Natural killer cell (primary cell): ENCODE measurements at regions not wholly inside any gene's neighbourhood (a gene's known extent, or its start where the extent isn't known, plus 50 kb on each side); places are given as distances from the start of the nearest gene placed in this dataset.
A peak's percentile ranks its signal among the peaks of the same experiment; 100 is the strongest.

Source experiments
- ATAC-seq, 3 donors: fragments of 150-1000 bp in 2 of 3; fragments of 200-7000 bp in 1 of 3; cut with Tn5 transposase; 1 replicate in 1 of 3; 2 replicates in 2 of 3; pipeline ENCODE4 v1.10.0; 2021; ENCODE audit warnings: mild to moderate bottlenecking in 2 of 3, moderate library complexity in 2 of 3
- DNase-seq, 2 donors: peaks; one replicate each; pipeline versions ENCODE4 v3.0.0 to v3.0.0-alpha.2; 2013 to 2021; ENCODE audit warnings: mixed read lengths in 1 of 2
- H3K27ac ChIP-seq: one replicate; pipeline ENCODE4 v1.5.1; 2013; ENCODE audit warnings: mild to moderate bottlenecking, low read length
- H3K27me3 ChIP-seq: one replicate; pipeline ENCODE4 v1.6.1; 2013; ENCODE audit warnings: low read length; ENCODE audit not compliant: control insufficient read depth, insufficient read depth
- H3K36me3 ChIP-seq: one replicate; pipeline ENCODE4 v1.6.1; 2013; ENCODE audit warnings: low read length; ENCODE audit not compliant: control insufficient read depth, insufficient read depth
- H3K4me1 ChIP-seq: one replicate; pipeline ENCODE4 v1.6.1; 2013; ENCODE audit warnings: low read length; ENCODE audit not compliant: control insufficient read depth, insufficient read depth
- H3K4me3 ChIP-seq: one replicate; pipeline ENCODE4 v1.5.1; 2013; ENCODE audit warnings: low read length
- H3K9me3 ChIP-seq: one replicate; pipeline ENCODE4 v1.6.1; 2013; ENCODE audit warnings: low read length; ENCODE audit not compliant: control insufficient read depth, insufficient read depth
- H3K27ac Mint-ChIP-seq, 2 donors: one replicate each; pipeline ENCODE4 v1.8.0; 2022; ENCODE audit warnings: mild to moderate bottlenecking in 2 of 2, mixed read lengths in 2 of 2, moderate library complexity in 1 of 2
- H3K27me3 Mint-ChIP-seq, 2 donors: one replicate each; pipeline ENCODE4 v1.8.0; 2022; ENCODE audit warnings: low read depth in 2 of 2, mixed read lengths in 2 of 2
- H3K36me3 Mint-ChIP-seq: one replicate; pipeline ENCODE4 v1.8.0; 2022; ENCODE audit warnings: mixed read lengths
- H3K4me1 Mint-ChIP-seq, 2 donors: one replicate each; pipeline ENCODE4 v1.8.0; 2022; ENCODE audit warnings: mixed read lengths in 2 of 2
- H3K4me3 Mint-ChIP-seq: one replicate; pipeline ENCODE4 v1.8.0; 2022; ENCODE audit warnings: mild to moderate bottlenecking, moderate library complexity, mixed read lengths
- H3K9me3 Mint-ChIP-seq, 2 donors: one replicate each; pipeline ENCODE4 v1.8.0; 2022; ENCODE audit warnings: mixed read lengths in 2 of 2
- CTCF ChIP-seq: fragments of 200-600 bp; IDR thresholded peaks from one replicate; pipeline ENCODE4 v1.8.0; 2022; ENCODE audit warnings: antibody characterized with exemption
- WGBS: methylation state at CpG from one replicate; pipeline ENCODE4 v1.1.7; 2013; ENCODE audit warnings: missing lambda C conversion rate; ENCODE audit not compliant: insufficient coverage; 5-methylcytosine and 5-hydroxymethylcytosine counted together
- intact Hi-C: fragments of 100-400 bp; cut with micrococcal nuclease; formaldehyde crosslinking; loops from one replicate; pipeline ENCODE4 v1.14.2; 2022

GRCh38 chr2:4029081-4029480 is 325.7 kb downstream of the DCDC2C start:
- Mint-ChIP-seq H3K4me3 (no peak overlapping the region), H3K9me3 (no peaks in the 10 kb centered on the region), H3K36me3 (no peaks in the 10 kb centered on the region), H3K4me1 (peaks cover 0 to 8% of the 10 kb centered on the region in 2 donors), H3K27me3 (peaks cover 0 to 9% of the 10 kb centered on the region in 2 donors), H3K27ac (no peak overlapping the region)
- Histone ChIP-seq H3K9me3 (no peaks in the 10 kb centered on the region), H3K27ac (no peak overlapping the region), H3K36me3 (no peaks in the 10 kb centered on the region), H3K27me3 (no peaks in the 10 kb centered on the region), H3K4me1 (no peaks in the 10 kb centered on the region), H3K4me3 (no peak overlapping the region)
- DNase-seq (no peak), ATAC-seq (no peak)
- intact Hi-C loops, result no loop called here
- 56% methylated on average over 1 of the region's 2 CpGs for WGBS
- no peak for TF ChIP-seq CTCF

GRCh38 chr2:4039896-4040295 is 336.5 kb downstream of the DCDC2C start:
- DNase-seq, result no peak
- Histone ChIP-seq H3K4me1 (no peaks in the 10 kb centered on the region), H3K27ac (no peak overlapping the region), H3K27me3 (no peaks in the 10 kb centered on the region), H3K9me3 (peaks cover 3% of the 10 kb centered on the region), H3K36me3 (no peaks in the 10 kb centered on the region), H3K4me3 (no peak overlapping the region)
- no peak for TF ChIP-seq CTCF
- peaks cover 0 to 13% of the 10 kb centered on the region in 2 donors for H3K4me1 Mint-ChIP-seq
- H3K9me3 Mint-ChIP-seq, result peaks cover 3 to 4% of the 10 kb centered on the region in 2 donors
- intact Hi-C loops, result no loop called here
- ATAC-seq, result no peak
- H3K4me3 Mint-ChIP-seq, result no peak overlapping the region
- no peak overlapping the region for H3K27ac Mint-ChIP-seq
- no peaks in the 10 kb centered on the region for H3K36me3 Mint-ChIP-seq
- peaks cover 17 to 39% of the 10 kb centered on the region in 2 donors for H3K27me3 Mint-ChIP-seq
- 84% methylated on average over 7 of the region's 7 CpGs for WGBS

- 38% methylated on average over 9 of the region's 9 CpGs for WGBS
- Mint-ChIP-seq H3K27ac (peak overlapping the region; percentile 81), H3K9me3 (no peaks in the 10 kb centered on the region), H3K36me3 (no peaks in the 10 kb centered on the region), H3K4me3 (peak overlapping the region; percentile 71), H3K27me3 (no peaks in the 10 kb centered on the region), H3K4me1 (peaks cover 35 to 54% of the 10 kb centered on the region in 2 donors)
- Histone ChIP-seq H3K27ac (peak overlapping the region; percentile 54), H3K4me1 (peaks cover 28% of the 10 kb centered on the region), H3K36me3 (no peaks in the 10 kb centered on the region), H3K27me3 (no peaks in the 10 kb centered on the region), H3K9me3 (no peaks in the 10 kb centered on the region), H3K4me3 (no peak overlapping the region)
- TF ChIP-seq CTCF, result no peak
- intact Hi-C loops, result no loop called here
- DNase-seq (peak; percentile 5 to 27), ATAC-seq (peak; percentile 81 to 92 (median 84))
Observed at GRCh38 chr2:4047961-4048891, 344.9 kb downstream of the DCDC2C start.
